GM23338 (cell line): ENCODE measurements at regions not wholly inside any gene's neighbourhood (a gene's known extent, or its start where the extent isn't known, plus 50 kb on each side); places are given as distances from the start of the nearest gene placed in this dataset.

Source experiments
- CREB1 ChIP-seq: fragments of 250-450 bp; sonication (Bioruptor Pico); IDR thresholded peaks from 2 replicates; pipeline ENCODE4 v1.5.0; 2020; ENCODE audit warnings: low read depth, mild to moderate bottlenecking, moderate library complexity
- CTCF ChIP-seq, 2 experiments: fragments of 200-600 bp in 1 of 2; sonication (generic) in 1 of 2; conservative IDR thresholded peaks; 2 replicates each; pipeline versions ENCODE4 v1.5.1 to v1.6.1; 2016 to 2017; ENCODE audit warnings: antibody characterized with exemption in 2 of 2, low read depth in 2 of 2, mild to moderate bottlenecking in 2 of 2, moderate library complexity in 1 of 2
- REST ChIP-seq: IDR thresholded peaks from one replicate; pipeline ENCODE4 v1.6.1; 2018; ENCODE audit warnings: antibody characterized with exemption; ENCODE audit not compliant: unreplicated experiment

- TF ChIP-seq REST = no peak
- no peak for TF ChIP-seq CTCF (conservative IDR thresholded peaks at IDR 0.05; ENCODE audit: low read depth in 2 of 2)
- no peak for TF ChIP-seq CREB1 (CRISPR knock-in tag)
Observed at GRCh38 chr2:19474128-19474527, 115.7 kb upstream of the OSR1 start.
